H9 (cell line): ENCODE measurements at regions not wholly inside any gene's neighbourhood (a gene's known extent, or its start where the extent isn't known, plus 50 kb on each side); places are given as distances from the start of the nearest gene placed in this dataset.

Experiments
- DNase-seq: peaks from one replicate; pipeline ENCODE4 v3.0.0-alpha.2; 2017
- H2AFZ ChIP-seq: one replicate; pipeline ENCODE4 v1.6.1; 2013; ENCODE audit warnings: mild to moderate bottlenecking, low read length, control low read depth, moderate library complexity
- H2AK5ac ChIP-seq: 2 replicates; pipeline ENCODE4 v1.6.1; 2013; ENCODE audit warnings: low read length, control low read depth, mixed read lengths; ENCODE audit not compliant: insufficient read length
- H2BK120ac ChIP-seq: one replicate; pipeline ENCODE4 v1.6.1; 2013; ENCODE audit warnings: low read depth, mild to moderate bottlenecking, low read length, control low read depth, inconsistent platforms; ENCODE audit not compliant: poor library complexity, severe bottlenecking
- H2BK12ac ChIP-seq: 2 replicates; pipeline ENCODE4 v1.6.1; 2013; ENCODE audit warnings: low read length, control low read depth, mixed read lengths, low read depth; ENCODE audit not compliant: insufficient read length
- H2BK15ac ChIP-seq: 2 replicates; pipeline ENCODE4 v1.6.1; 2013; ENCODE audit warnings: low read depth, low read length, control low read depth
- H2BK20ac ChIP-seq: one replicate; pipeline ENCODE4 v1.6.1; 2013; ENCODE audit warnings: low read depth, mild to moderate bottlenecking, low read length, control low read depth, inconsistent platforms; ENCODE audit not compliant: poor library complexity, severe bottlenecking
- H2BK5ac ChIP-seq: 2 replicates; pipeline ENCODE4 v1.6.1; 2013; ENCODE audit warnings: low read length, control low read depth, mixed read lengths; ENCODE audit not compliant: insufficient read length
- H3K14ac ChIP-seq: 2 replicates; pipeline ENCODE4 v1.6.1; 2013; ENCODE audit warnings: low read length, control low read depth; ENCODE audit not compliant: insufficient read depth
- H3K18ac ChIP-seq: 2 replicates; pipeline ENCODE4 v1.6.1; 2013; ENCODE audit warnings: low read depth, mild to moderate bottlenecking, mixed read lengths, low read length, control low read depth; ENCODE audit not compliant: insufficient read length
- H3K23ac ChIP-seq: 2 replicates; pipeline ENCODE4 v1.6.1; 2013; ENCODE audit warnings: low read length, control low read depth, mixed read lengths, low read depth; ENCODE audit not compliant: insufficient read length
- H3K23me2 ChIP-seq: 2 replicates; pipeline ENCODE4 v1.6.1; 2013; ENCODE audit warnings: low read depth, mild to moderate bottlenecking, mixed read lengths, low read length, control low read depth; ENCODE audit not compliant: insufficient read length, poor library complexity, severe bottlenecking
- H3K27ac ChIP-seq: 2 replicates; pipeline ENCODE4 v1.5.1; 2013; ENCODE audit warnings: low read length, control low read depth, mixed read lengths, low read depth; ENCODE audit not compliant: insufficient read length
- H3K27me3 ChIP-seq: 2 replicates; pipeline ENCODE4 v1.6.1; 2013; ENCODE audit warnings: low read length, control low read depth, inconsistent platforms; ENCODE audit not compliant: insufficient read depth
- H3K4ac ChIP-seq: 2 replicates; pipeline ENCODE4 v1.6.1; 2013; ENCODE audit warnings: low read depth, mild to moderate bottlenecking, control low read depth, inconsistent platforms, low read length, moderate library complexity
- H3K4me1 ChIP-seq: 2 replicates; pipeline ENCODE4 v1.6.1; 2013; ENCODE audit warnings: low read length, control low read depth, inconsistent platforms; ENCODE audit not compliant: insufficient read depth
- H3K4me2 ChIP-seq: 2 replicates; pipeline ENCODE4 v1.6.1; 2013; ENCODE audit warnings: low read length, control low read depth, mixed read lengths; ENCODE audit not compliant: insufficient read length, insufficient read depth
- H3K56ac ChIP-seq: 2 replicates; pipeline ENCODE4 v1.6.1; 2013; ENCODE audit warnings: low read depth, mild to moderate bottlenecking, mixed read lengths, low read length, control low read depth; ENCODE audit not compliant: insufficient read length
- H3K79me1 ChIP-seq: 2 replicates; pipeline ENCODE4 v1.6.1; 2013; ENCODE audit warnings: low read depth, mild to moderate bottlenecking, moderate library complexity, low read length, control low read depth, inconsistent platforms; ENCODE audit not compliant: insufficient read depth, poor library complexity, severe bottlenecking
- H3K79me2 ChIP-seq: 2 replicates; pipeline ENCODE4 v1.6.1; 2013; ENCODE audit warnings: low read length, control low read depth, inconsistent platforms; ENCODE audit not compliant: insufficient read depth
- H3K9ac ChIP-seq: 2 replicates; pipeline ENCODE4 v1.6.1; 2013; ENCODE audit warnings: low read length, control low read depth, mixed read lengths; ENCODE audit not compliant: insufficient read length; ENCODE audit errors: extremely low read depth
- H3K9me3 ChIP-seq: one replicate; pipeline ENCODE4 v1.6.1; 2013; ENCODE audit warnings: low read depth, low read length, inconsistent platforms; ENCODE audit not compliant: control insufficient read depth
- H3T11ph ChIP-seq: one replicate; pipeline ENCODE4 v1.6.1; 2013; ENCODE audit warnings: mild to moderate bottlenecking, low read length, control low read depth, inconsistent platforms
- H4K20me1 ChIP-seq: one replicate; pipeline ENCODE4 v1.6.1; 2013; ENCODE audit not compliant: control insufficient read depth, insufficient read length, insufficient read depth
- H4K5ac ChIP-seq: 2 replicates; pipeline ENCODE4 v1.6.1; 2013; ENCODE audit warnings: low read depth, mild to moderate bottlenecking, mixed read lengths, low read length, control low read depth; ENCODE audit not compliant: insufficient read length
- H4K8ac ChIP-seq: replicated peaks from 2 replicates; pipeline ENCODE4 v1.6.1; 2013; ENCODE audit warnings: low read length, control low read depth, mixed read lengths, low read depth; ENCODE audit not compliant: insufficient read length
- H4K91ac ChIP-seq: 2 replicates; pipeline ENCODE4 v1.6.1; 2013; ENCODE audit warnings: low read depth, mild to moderate bottlenecking, moderate library complexity, mixed read lengths, low read length, control low read depth; ENCODE audit not compliant: insufficient read length
- H3K27ac Mint-ChIP-seq, 3 experiments: 2 replicates in 2 of 3; 3 replicates in 1 of 3; pipeline ENCODE4 v1.8.0; 2020 to 2021; ENCODE audit warnings: mixed read lengths in 3 of 3, mild to moderate bottlenecking in 1 of 3, moderate library complexity in 1 of 3
- H3K27me3 Mint-ChIP-seq: 2 replicates; pipeline ENCODE4 v1.8.0; 2021; ENCODE audit warnings: low read depth, mild to moderate bottlenecking, moderate library complexity, mixed read lengths
- H3K36me3 Mint-ChIP-seq, 3 experiments: 2 replicates in 2 of 3; 3 replicates in 1 of 3; pipeline ENCODE4 v1.8.0; 2020 to 2021; ENCODE audit warnings: low read depth in 3 of 3, mixed read lengths in 3 of 3; ENCODE audit not compliant: insufficient read depth in 1 of 3
- H3K4me1 Mint-ChIP-seq, 2 experiments: 2 replicates each; pipeline ENCODE4 v1.8.0; 2020; ENCODE audit warnings: mixed read lengths in 2 of 2
- H3K4me3 Mint-ChIP-seq, 2 experiments: 2 replicates in 1 of 2; 3 replicates in 1 of 2; pipeline ENCODE4 v1.8.0; 2020 to 2021; ENCODE audit warnings: mild to moderate bottlenecking in 2 of 2, mixed read lengths in 2 of 2, moderate library complexity in 1 of 2
- H3K9me3 Mint-ChIP-seq, 2 experiments: 2 replicates in 1 of 2; 3 replicates in 1 of 2; pipeline ENCODE4 v1.8.0; 2020; ENCODE audit warnings: mild to moderate bottlenecking in 2 of 2, mixed read lengths in 2 of 2, moderate library complexity in 1 of 2
- CTCF ChIP-seq: fragments of 200-600 bp; sonication (generic); conservative IDR thresholded peaks from 3 replicates; pipeline ENCODE4 v1.8.0; 2021; ENCODE audit warnings: antibody characterized with exemption, mild to moderate bottlenecking
- WGBS: extraction: QIAGEN DNeasy Blood & Tissue Kit; methylation state at CpG from one replicate; pipeline ENCODE4 v1.1.7; 2013; ENCODE audit warnings: missing lambda C conversion rate, low lambda C conversion rate, mixed read lengths; ENCODE audit not compliant: insufficient read length; ENCODE audit errors: extremely low coverage; 5-methylcytosine and 5-hydroxymethylcytosine counted together

- no peak overlapping the region for H3K23ac ChIP-seq
- no peaks in the 10 kb centered on the region for H4K20me1 ChIP-seq
- H3K23me2 ChIP-seq = no peaks in the 10 kb centered on the region
- H3K4me3 Mint-ChIP-seq = no peak overlapping the region
- H3K4me2 ChIP-seq = no peak overlapping the region
- H3K9me3 Mint-ChIP-seq = peaks cover 0 to 3% of the 10 kb centered on the region in 2 experiments; a peak in 3 of 5 replicates
- H2BK12ac ChIP-seq = no peak overlapping the region
- TF ChIP-seq CTCF = no peak
- H2BK5ac ChIP-seq = no peak overlapping the region
- no peaks in the 10 kb centered on the region for H3K27me3 ChIP-seq
- H3K27me3 Mint-ChIP-seq = no peaks in the 10 kb centered on the region
- no peak overlapping the region for H3K27ac Mint-ChIP-seq
- H3K14ac ChIP-seq = no peak overlapping the region
- DNase-seq = no peak
- H4K5ac ChIP-seq = no peak overlapping the region
- H3K4ac ChIP-seq = no peak overlapping the region
- H3K36me3 Mint-ChIP-seq = peaks cover 0 to 6% (median 0%) of the 10 kb centered on the region in 3 experiments; a peak in 2 of 7 replicates
- H3K79me2 ChIP-seq = no peaks in the 10 kb centered on the region
- no peak overlapping the region for H3T11ph ChIP-seq
- H4K8ac ChIP-seq = no peak overlapping the region
- H3K56ac ChIP-seq = no peak overlapping the region
- H3K9me3 ChIP-seq = no peaks in the 10 kb centered on the region
- no peak overlapping the region for H3K27ac ChIP-seq
- no peak overlapping the region for H2AK5ac ChIP-seq
- H2AFZ ChIP-seq = no peak overlapping the region
- peaks cover 12 to 15% of the 10 kb centered on the region in 2 experiments; a peak in 2 of 4 replicates for H3K4me1 Mint-ChIP-seq
- H2BK15ac ChIP-seq = no peak overlapping the region
- H3K4me1 ChIP-seq = no peaks in the 10 kb centered on the region; the same call in 1 of the 2 replicates
- H3K79me1 ChIP-seq = no peaks in the 10 kb centered on the region
- no peak overlapping the region for H2BK20ac ChIP-seq
- no CpG with 5 or more reads among the region's 3 CpGs for WGBS
- no peak overlapping the region for H4K91ac ChIP-seq
- no peak overlapping the region for H3K18ac ChIP-seq
- H3K9ac ChIP-seq = no peak overlapping the region
- H2BK120ac ChIP-seq = no peak overlapping the region
These were observed 1120.3 kb upstream of the PRR20A start for GRCh38 chr13:56020425-56020824.
